ENCODE measurements at regions not wholly inside any gene's neighbourhood (a gene's known extent, or its start where the extent isn't known, plus 50 kb on each side); places are given as distances from the start of the nearest gene placed in this dataset.

DNA sequence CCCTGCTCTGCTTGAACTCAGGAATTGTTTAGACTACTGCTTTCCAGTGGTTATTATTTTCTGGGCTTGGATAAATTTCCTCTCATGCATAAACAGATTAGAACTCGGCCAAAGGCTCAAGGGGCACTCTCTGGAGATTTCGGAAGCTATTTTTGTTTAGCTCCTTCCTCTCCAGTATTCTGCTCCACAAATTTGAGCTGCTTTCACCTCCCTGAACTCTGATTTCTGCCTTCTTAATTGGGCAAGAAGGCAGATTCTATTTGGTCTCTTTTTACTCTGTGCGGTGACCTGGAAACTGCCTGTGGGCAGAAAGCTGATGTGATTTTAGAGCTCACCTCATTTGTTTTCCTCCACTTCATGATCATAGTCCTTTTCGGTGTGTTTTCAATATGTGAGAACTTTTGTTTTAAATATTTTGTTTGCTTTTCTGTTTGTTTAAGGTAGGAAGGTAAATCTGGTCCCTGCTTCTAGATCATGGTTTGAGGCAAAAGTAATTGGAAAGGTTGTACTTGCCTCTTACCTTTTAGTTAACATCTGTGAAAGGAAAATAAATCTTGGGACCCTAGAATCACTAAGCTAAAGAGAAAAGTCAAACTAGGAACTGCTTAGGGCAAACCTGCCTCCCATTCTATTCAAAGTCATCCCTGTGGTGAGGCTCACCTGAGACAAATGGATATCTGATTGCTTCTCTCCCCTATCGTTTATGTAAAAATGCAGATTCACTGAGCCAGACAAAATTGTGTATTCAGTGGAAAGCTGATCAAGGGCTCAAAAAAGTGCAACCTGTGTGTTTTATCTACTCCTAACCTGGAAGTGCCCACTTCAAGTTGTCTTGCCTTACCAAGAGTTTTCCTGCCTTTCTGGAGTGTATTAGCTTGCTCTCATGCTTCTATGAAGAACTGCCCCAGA, 714.7 kb upstream of the PCDH20 start:
- ChIA-PET POLR2A (no interaction called here), CTCF (no interaction called here)
- H3K4me1 ChIP-seq (ENCODE audit: insufficient read depth, low read length) = no peaks in the 10 kb centered on the region
- Mint-ChIP-seq H3K9me3 (peaks cover 6% of the 10 kb centered on the region), H3K4me3 (no peak overlapping the region), H3K27ac (no peak overlapping the region), H3K27me3 (no peaks in the 10 kb centered on the region), H3K36me3 (ENCODE audit: low read depth) (no peaks in the 10 kb centered on the region), H3K4me1 (ENCODE audit: low read depth) (no peaks in the 10 kb centered on the region)
- TF ChIP-seq CTCF (IDR thresholded peaks at IDR 0.05) = no peak
- DNase-seq = no peak
- H3K27ac ChIP-seq (ENCODE audit: low read depth in 1 of 2, low read length in 2 of 2) = no peak overlapping the region
- ATAC-seq (ENCODE audit: poor library complexity) = no peak
- H3K27me3 ChIP-seq (ENCODE audit: control insufficient read depth in 1 of 2, insufficient read depth in 2 of 2, low read length in 2 of 2) = no peaks in the 10 kb centered on the region
- no peak overlapping the region for H3K4me3 ChIP-seq (ENCODE audit: low read length)
- intact Hi-C loops (cut with DNase I, micrococcal nuclease) = no loop called here
- no peaks in the 10 kb centered on the region for H3K36me3 ChIP-seq (ENCODE audit: insufficient read depth, low read length)
- peaks cover 0 to 4% of the 10 kb centered on the region in 2 experiments for H3K9me3 ChIP-seq (ENCODE audit: control insufficient read depth in 1 of 2, insufficient read depth in 1 of 2, low read length in 2 of 2)

- Mint-ChIP-seq H3K4me3 (no peak overlapping the region), H3K27ac (no peak overlapping the region), H3K4me1 (ENCODE audit: low read depth) (no peaks in the 10 kb centered on the region), H3K27me3 (no peaks in the 10 kb centered on the region), H3K36me3 (ENCODE audit: low read depth) (no peaks in the 10 kb centered on the region), H3K9me3 (peaks cover 6% of the 10 kb centered on the region)
- no peak for ATAC-seq (ENCODE audit: poor library complexity)
- Histone ChIP-seq H3K9me3 (ENCODE audit: control insufficient read depth in 1 of 2, insufficient read depth in 1 of 2, low read length in 2 of 2) (peaks cover 0 to 4% of the 10 kb centered on the region in 2 experiments), H3K27ac (ENCODE audit: low read depth in 1 of 2, low read length in 2 of 2) (no peak overlapping the region), H3K36me3 (ENCODE audit: insufficient read depth, low read length) (no peaks in the 10 kb centered on the region), H3K27me3 (ENCODE audit: control insufficient read depth in 1 of 2, insufficient read depth in 2 of 2, low read length in 2 of 2) (no peaks in the 10 kb centered on the region), H3K4me3 (ENCODE audit: low read length) (no peak overlapping the region), H3K4me1 (ENCODE audit: insufficient read depth, low read length) (no peaks in the 10 kb centered on the region)
- no peak for TF ChIP-seq CTCF (IDR thresholded peaks at IDR 0.05)
- POLR2A ChIA-PET = no interaction called here
- no peak for DNase-seq
- CTCF ChIA-PET = no interaction called here
- intact Hi-C loops (cut with DNase I, micrococcal nuclease) = no loop called here
Observed at GRCh38 chr13:62129000-62129551, 713.4 kb upstream of the PCDH20 start.

DNA sequence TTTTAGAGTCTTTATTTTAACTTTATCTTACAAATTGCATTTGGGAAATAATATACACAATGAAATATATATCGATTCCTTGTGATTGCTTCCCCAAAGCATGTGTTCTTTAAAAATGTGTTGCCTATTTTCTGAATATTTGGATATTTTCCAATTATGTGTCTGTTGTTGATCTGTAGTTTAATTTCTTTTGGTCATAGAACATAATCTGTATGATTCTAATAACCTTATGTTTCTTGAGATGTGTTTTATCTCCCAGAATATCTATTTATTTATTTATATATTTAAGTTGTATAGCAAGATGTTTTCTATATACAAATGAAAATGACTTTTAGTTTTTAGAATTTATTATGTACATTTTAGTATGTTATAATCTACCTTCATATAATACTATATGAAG, 710.8 kb upstream of the PCDH20 start:
- peaks cover 0 to 4% of the 10 kb centered on the region in 2 experiments for H3K9me3 ChIP-seq (ENCODE audit: control insufficient read depth in 1 of 2, insufficient read depth in 1 of 2, low read length in 2 of 2)
- intact Hi-C loops (cut with DNase I, micrococcal nuclease) = no loop called here
- no peaks in the 10 kb centered on the region for H3K27me3 Mint-ChIP-seq
- peaks cover 3% of the 10 kb centered on the region for H3K9me3 Mint-ChIP-seq
- CTCF ChIA-PET = no interaction called here
- no peaks in the 10 kb centered on the region for H3K36me3 Mint-ChIP-seq (ENCODE audit: low read depth)
- no peak overlapping the region for H3K27ac ChIP-seq (ENCODE audit: low read depth in 1 of 2, low read length in 2 of 2)
- no peaks in the 10 kb centered on the region for H3K36me3 ChIP-seq (ENCODE audit: insufficient read depth, low read length)
- no peak overlapping the region for H3K4me3 Mint-ChIP-seq
- H3K4me3 ChIP-seq (ENCODE audit: low read length) = no peak overlapping the region
- DNase-seq (no peak), ATAC-seq (ENCODE audit: poor library complexity) (no peak)
- no peak overlapping the region for H3K27ac Mint-ChIP-seq
- POLR2A ChIA-PET = no interaction called here
- no peak for TF ChIP-seq CTCF (IDR thresholded peaks at IDR 0.05)
- no peaks in the 10 kb centered on the region for H3K4me1 Mint-ChIP-seq (ENCODE audit: low read depth)
- no peaks in the 10 kb centered on the region for H3K4me1 ChIP-seq (ENCODE audit: insufficient read depth, low read length)
- H3K27me3 ChIP-seq (ENCODE audit: control insufficient read depth in 1 of 2, insufficient read depth in 2 of 2, low read length in 2 of 2) = no peaks in the 10 kb centered on the region
